Inflammatory macrophage treated with lipopolysaccharide for 1 hour (primary cell): ENCODE measurements at regions not wholly inside any gene's neighbourhood (a gene's known extent, or its start where the extent isn't known, plus 50 kb on each side); places are given as distances from the start of the nearest gene placed in this dataset.

Source experiments
- DNase-seq, 2 donors: peaks; one replicate each; pipeline ENCODE4 v3.0.0-alpha.2; 2020 to 2022

DNA sequence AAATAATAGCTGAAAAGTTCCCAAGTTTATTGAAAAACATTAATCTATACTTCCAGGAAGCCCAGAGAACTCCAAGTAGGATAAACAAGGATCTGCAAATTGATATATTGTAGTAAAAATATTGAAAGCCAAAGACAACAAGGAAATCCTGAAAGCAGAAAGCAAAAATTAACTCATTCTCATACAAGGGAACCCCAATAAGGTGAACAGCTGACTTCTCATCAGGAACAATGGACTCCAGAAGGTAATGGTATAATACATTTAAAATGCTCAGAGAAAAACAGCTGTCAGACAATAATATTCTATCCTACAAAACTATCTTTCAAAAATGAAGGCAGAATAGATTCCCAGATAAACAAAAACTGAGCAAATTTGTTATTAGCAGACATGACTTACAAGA is 138.1 kb upstream of the BMP4 start:
- no peak for DNase-seq

DNA sequence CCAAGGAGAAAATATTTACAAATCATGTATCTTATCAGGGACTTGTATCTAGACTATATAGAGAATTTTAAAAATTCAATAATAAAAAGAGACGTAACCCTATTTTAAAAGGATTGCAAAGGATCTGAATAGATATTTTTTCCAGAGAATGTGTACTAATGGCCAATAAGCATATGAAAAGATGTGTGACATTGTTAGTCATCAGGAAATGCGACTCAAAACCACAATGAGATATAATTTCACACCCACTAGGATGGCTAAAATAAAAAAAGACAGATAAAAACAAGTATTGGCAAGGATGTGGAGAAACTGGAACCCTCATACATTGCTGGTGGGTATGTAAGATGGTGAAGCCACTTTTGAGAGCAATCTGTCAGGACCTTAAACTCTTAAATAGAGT is 141.9 kb upstream of the BMP4 start:
- DNase-seq, result no peak

DNA sequence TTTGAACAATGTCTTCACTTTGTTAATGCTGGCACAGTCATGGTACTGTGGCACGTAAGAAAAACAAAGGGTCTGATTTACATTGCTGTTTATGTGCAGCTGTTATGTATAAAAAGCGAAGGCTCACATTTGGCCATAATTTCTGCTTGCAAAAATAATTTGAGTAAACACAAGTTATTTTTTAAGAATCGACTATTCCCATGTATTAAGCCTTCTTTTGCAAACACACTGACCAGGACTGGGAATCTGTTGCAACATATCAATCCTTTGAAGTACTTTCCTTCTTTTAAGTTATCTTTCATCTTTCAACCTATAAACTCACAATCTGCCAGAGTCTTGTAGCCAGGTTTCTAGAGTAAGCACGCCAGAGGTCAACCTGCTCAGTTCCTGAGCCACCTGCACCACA is 145.4 kb upstream of the BMP4 start:
- DNase-seq, result no peak

DNA sequence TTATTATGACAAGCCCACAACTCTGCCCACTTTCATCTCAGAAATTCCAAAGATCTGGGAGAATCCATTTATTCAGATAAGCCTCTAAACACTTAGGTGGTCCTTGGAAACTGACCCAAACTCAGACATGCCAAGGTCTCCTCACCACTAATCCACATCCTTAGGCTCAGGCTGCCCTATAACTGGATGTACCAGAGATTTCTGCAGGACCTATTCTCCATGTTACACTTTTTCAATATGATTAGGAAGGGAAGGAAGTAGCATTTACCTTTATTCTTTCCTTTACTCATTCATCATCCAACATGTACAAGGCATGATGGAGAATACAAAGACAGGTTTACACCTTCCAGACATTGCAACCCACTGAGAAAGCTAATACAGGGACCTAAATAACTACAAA is 145.9 kb upstream of the BMP4 start:
- no peak for DNase-seq

DNA sequence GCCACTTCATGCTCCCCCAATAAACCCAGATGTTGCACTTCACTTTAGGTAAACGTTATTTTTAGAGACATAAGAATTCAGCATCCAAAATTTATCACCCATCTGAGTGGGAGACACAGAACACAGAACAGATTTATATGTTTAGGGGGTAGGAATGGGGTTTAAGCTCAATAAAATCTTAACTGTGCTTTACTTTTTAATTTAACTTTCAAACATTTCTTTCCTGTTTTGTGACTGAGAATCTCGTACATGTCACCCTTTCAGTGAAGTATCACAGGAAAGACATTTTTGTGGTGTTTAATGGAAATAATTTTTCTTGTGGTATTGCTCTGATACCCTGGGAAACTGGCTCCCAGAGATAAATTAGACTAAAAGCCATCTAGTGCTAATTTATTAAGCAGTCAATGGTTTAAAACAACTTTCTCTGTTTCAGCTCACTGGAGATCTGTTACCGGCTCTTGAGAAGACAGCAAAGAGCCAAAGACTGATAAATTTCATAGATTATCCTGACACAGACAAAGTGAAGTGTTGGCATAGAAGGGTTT is 148.0 kb upstream of the BMP4 start:
- DNase-seq, result no peak

DNA sequence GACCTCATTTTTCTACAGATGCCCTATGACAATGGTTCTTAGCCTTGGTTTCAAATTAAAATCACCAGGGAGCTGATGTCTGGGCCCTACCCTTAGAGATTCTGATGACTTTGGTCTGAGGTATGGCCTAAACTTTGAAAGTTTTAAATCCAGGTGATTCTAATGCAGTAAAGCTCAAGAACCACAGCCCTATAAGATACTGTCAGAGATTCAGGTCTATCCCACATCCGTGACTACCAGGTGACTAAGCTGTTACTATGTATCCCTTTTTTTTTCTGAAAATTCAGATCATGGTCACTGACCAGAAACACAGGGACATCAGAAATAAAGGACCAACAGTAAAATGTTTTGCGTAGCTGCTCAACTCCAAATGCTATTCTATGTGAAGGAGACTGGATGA is 148.8 kb upstream of the BMP4 start:
- no peak for DNase-seq

DNA sequence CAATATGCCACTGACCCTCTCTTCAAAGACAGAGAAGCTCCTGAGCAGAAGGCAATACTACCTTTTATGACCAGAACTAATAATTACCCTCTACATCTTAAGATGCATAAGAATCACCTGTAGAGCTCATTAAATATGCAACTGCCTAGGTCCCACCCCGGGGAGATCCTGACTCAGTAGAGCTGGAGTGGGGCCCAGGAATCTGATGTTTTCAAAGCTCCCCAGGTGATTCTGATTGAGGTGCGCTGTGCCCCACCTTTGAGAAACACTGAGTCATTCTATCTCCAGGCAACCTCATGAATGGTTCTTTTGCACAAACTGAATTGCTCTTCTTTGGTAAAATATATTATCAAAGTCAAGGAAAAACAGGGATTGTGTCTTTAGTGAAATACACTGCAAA is 149.3 kb upstream of the BMP4 start:
- no peak for DNase-seq

DNA sequence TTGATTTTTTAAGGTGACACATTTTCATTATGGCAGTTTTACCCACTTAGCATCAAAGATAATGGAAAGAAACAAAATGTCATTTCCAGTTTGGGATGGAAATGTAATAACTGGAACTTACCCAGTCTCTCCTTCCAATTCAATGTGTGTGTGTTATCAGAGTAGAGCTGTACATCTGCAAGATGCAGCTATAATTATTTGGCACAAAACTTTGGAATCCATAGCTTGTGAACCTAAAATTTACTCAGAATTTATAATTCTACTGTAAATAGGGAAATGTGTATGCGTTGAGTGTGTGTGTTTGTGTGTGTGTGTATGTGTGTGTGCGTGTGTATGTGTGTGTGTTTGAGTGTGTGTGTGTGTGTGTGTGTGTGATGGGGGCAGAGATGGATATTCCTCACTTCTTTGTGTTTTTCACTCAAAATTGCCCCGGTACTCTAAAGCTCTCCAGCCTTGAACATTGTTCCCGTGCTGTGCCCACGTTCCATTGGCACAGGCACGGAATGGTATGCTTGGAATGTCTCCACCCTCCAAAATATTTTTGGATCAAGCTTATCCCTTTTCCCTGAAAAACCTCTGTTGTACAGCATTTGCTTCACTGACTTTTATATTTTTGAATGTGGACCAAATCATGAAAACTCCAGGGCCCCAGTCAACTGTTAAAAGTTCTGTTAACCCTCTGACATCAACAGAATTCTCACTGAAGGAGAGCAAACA is 150.2 kb upstream of the BMP4 start:
- DNase-seq, result no peak

DNA sequence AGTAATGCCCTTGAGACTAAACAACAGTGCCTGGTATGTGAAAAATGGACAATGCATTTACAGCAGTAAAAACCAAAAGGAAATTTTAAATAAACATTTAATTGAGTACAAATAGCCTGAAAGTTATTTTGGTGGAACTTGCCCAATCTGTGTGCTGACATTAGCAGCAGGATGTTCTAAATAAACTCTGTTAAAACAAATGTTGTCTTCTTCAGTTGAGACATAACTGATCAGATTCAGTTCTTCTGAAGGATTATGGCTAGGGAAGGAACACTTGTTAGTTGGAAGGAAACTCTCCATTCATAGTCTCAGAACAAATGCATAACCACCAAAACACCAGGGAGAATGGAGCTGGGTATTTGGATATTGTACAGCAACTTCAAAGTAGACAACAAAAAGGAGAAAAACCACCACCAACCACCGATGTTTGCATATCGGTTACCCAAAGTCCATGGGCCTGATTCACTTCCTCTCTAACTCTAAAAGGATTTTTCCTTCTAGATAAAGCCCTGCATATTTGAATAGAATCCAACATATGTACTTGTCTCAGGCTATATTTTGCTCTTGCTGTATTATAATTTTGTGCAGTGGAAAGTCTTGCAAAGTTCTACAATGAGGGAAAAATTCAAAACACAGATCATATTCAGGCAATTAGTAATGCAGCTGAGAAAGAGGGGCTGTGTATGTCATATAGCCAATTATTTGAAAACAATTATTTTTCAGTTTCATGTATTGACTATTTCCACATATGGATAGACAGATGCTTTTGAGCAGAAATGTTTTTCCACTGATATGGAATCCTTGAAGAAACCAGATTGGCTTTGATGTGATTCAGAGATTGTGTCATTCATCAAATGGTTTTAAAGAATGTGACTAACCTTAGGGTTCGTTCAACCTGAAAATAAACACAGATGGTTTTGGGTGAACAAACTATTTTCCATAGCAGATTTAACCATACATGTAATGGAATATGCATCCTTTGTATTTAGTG is 152.2 kb upstream of the BMP4 start:
- no peak for DNase-seq

DNA sequence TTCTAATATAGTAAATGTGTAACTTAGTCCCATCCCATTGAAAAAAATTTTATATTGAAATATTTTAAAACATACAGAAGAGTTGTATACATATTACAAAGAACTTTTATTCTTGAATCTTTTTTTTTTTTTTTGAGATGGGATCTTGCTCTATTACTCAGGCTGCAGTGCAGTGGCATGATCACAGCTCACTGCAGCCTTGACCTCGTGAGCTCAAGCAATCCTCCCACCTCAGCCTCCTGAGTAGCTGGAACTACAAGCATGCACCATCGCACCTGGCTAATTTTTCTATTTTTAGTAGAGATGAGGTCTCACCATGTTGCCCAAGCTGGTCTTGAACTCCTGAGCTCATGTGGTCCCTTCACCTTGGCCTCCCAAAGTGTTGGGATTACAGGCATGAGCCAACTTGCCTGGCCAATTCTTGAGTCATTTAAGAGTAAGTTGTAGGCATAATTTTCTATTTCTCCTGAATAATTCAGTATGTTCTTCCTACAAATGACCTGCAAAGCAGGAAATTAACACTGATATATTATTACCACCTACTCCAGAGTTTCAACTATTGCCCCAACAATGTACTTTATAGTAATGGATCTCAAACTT is 153.0 kb upstream of the BMP4 start:
- no peak for DNase-seq

DNA sequence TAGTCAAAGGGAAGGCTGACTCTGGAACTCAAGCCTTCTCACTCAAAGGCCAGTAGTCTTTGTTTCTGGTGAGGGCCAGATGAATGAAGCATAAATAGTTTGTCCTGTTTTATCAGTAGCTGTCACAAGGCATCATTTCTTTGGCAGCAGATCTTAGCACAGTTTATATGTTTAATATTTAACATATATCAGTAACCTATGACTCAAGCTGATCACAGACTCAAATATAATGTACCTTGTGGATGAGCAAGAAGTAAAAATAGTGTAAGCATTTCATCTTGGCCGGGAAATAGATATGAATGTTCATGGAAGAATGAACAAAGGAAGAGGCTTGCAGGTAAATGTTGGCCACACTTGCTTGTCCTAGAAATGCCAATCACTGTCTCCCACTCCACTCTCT is 158.3 kb upstream of the BMP4 start:
- no peak for DNase-seq

DNA sequence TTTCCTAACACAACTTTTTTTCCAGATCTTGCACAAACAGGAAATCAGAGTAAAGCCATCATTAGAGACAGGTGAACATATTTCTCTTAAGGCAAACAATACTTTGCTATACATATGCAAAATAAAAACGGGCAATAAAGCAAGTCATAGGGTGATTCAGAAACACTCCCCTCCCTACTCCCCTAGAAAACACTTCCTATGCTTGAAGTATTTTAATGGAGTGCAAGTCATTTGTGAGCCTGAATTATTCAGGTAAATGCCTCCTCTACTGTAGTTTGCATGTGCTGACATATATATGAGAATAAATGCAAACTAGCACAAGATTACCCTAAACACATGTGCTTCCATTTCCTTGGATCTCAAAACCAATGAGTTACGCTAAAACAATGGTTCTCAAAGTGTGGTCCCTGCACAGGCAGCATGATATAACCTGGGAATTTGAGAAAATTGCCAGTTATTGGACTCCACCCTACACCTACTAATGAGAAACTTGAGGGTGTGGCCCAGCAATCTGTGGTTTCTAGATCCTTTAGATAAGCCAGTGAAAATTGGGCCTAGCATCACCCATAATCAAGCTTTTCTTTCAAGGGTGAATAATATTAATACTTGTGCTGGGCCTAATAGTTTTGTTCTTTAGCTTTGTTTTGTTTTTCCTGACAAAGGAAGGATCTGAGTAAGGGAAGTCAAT is 159.7 kb upstream of the BMP4 start:
- no peak for DNase-seq

DNA sequence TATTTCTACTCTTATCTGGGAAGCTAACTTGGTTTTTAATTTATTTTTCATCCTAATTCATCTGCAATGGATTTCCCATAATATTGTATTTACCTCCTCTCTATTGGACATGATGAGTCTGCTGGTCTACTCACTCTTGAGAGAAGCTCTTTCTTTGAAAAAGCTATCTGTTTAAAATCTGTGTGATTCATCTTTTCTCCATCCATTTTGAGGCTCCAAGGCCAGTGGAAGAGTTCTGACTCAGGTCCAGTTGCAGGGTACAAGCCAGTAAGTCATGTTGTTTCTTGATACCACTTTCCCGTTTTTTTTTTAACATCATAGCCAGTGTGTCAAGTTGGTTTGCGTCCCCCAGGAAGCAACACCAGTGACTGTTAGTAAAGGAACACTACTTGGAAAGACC is 160.3 kb upstream of the BMP4 start:
- no peak for DNase-seq

DNA sequence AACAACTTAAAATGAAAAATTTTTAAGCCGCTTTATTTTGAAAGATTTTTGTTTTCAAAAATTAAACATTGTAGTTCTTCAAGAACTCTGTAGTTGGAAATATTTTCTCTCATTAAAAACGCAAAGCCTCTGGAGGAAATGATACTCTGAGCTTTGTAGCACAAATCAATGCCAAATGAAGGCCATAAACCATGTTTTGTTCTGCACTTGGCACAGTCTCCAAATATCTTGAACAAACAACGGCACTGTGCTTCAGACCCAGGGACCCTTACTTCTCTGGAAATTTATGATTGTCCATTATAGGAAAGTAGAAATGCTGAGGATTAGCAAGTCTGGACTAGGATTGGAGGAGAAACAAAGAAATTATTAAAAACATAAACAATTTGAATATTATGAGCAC is 160.8 kb upstream of the BMP4 start:
- no peak for DNase-seq

DNA sequence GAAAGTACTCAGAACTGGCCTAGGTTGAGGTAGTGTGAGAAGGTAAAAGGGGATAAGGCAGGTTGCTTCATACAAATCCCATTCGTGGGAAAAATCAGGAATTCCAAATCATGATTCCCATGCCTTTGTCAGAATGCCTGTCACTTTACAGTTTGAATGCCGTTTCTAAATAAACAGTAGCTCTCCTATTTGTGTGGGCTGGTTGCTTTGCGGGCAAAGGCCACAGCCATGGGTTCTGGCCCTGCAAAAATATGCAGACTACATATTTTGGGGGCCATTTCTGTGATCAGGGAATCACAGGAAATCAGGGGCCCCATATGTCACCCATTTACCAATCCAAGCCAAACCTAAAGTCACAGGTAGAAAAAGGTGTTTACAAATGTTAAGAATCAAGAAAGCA is 161.3 kb upstream of the BMP4 start:
- DNase-seq, result no peak

DNA sequence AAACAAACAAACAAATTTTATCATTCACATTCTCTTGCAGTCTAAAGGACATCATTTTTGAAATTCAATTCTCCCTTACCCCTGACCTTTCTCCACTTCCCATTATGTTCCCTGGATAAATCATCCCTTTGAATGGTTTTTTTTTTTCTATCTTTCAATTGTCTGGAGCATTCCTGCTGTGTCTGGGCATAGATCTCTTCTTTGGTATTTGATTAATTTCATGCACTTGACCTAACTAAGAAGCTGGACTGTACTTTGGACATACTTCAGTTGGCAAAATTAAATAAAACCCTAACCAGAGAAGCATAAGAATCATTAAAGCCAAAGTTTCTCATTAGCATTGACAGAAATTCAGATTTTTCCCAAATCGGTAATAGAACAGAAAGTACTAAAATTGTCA is 163.6 kb upstream of the BMP4 start:
- no peak for DNase-seq

DNA sequence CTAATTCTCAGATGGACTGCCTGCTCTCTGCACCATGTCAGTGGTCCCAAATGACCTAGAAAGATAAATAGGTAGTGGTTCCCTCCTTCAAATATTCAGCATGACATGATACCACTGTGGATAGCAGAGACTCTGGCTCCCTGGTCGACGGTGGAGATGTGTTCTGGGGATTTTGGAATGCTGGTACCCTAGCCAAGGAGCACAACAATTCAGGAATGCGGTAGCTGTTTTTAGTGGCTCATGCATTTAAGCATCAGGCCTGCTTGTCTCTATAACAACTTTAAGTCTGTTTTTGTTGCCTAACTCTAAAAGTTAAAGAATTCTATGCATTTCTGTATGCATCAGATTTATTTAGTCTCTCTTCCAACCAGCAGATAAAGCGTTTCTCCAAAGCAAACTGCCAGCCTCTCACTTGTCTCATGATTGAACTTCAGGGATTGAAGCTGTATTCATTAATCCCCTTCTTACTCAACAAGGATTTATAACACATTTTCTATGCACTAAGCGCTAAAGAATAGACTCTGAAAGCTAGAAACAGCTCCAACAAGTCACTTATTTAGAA is 164.9 kb upstream of the BMP4 start:
- DNase-seq, result no peak

DNA sequence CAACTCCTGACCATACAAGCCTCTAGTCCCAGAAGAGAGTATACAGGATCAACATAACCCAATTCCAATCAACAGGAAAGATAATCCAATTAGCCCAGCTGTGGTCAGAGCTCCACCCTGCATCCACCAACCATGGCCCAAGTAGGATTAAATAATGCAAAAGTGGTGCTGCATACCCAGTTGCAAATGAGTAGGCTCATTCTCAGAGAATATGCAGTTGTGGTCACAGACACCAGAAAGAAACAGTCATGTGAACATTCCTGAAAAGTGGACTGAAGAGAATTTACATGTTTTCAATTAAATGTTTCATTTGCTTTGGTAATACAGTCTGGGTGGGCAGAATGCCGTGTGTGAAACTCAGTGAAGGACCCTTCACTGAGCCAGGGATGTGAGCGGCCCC is 167.2 kb upstream of the BMP4 start:
- DNase-seq, result no peak

DNA sequence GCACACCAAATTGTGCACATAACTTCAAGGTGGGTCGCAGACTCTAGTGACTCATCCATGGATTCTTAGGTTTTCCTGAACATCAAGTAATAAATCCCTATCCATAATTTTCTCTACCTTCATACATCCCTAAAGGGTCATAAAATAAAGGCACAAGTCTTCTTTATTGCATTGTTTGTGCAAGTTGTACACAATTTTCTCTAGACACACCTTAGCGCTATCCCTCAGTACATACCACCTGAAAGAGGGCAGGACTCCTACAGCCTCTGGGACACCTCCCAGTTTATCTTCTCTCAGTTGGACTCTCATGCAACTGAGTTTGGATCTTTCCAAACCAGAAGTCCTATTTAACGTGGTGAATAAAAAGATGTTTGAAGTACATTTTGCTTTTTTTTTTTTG is 168.5 kb upstream of the BMP4 start:
- DNase-seq, result no peak

DNA sequence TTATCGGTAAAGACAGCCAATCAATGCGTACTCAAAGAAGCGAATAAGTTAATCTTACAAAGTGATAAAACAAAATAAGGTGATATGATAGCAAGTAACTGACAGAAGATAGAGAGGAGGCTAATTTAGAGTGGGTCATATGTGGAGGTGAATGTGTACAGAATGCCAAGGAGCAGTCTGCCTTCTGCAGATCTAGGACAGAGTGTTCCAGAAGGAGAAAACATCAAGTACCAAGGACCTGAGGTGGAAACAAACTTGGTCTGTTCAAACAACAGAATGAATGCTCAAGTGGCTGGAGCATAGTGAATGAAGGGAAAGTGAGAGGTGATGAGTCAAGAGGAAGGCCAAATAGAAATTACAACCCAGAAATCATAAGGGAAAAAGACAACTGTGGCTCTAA is 170.3 kb upstream of the BMP4 start:
- no peak for DNase-seq

DNA sequence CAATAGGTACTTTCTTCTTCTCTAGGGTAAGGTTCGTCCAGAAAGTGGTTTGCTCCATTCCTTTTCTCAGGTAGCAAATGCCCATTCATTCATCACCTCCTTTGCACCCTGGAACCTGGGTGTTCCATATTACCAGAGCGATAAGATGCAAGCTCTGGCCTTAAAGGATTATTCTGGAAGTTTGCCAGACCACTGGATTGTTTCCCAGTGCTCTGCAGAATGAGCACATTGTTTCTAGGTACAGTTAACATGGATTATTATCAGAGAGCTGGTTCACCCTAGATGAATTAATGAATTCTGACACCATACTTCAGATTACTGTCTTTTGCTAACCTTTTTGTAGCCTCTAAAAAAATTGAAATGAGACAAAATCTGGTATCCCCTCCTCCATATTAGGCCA is 170.9 kb upstream of the BMP4 start:
- DNase-seq, result no peak

DNA sequence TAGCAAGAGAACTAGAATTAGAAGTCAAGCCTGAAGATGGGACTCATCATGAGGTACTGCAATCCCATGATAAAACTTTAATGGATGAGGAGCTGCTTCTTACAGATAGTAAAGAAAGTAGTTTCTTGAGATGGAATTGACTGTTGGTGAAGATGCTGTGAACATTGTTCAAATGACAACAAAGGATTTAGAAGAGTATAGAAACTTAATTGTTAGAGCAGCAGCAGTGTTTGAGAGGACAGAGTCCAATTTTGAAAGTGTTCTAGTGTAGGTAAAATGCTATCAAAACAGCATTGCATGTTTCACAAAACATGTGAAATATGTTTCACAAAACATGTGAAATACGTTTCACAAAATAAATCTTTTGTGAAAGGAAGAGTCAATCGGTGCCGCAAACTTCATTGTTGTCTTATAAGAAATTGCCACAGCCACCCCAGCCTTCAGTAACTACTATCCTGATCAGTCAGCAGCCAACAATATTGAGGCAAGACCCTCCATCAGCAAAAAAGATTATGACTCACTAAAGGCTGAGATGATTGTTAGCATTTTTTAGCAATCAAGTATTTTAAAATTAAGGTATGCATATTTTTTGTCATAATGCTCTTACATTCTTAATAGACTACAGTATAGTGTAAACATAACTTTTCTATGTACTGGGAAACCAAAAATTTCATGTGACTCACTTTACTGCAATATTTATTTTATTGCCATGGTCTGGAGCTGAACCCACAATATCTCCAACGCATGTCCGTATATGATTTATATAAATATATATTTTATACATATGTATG is 173.4 kb upstream of the BMP4 start:
- DNase-seq, result no peak
